T-cell (primary cell): ENCODE measurements at regions not wholly inside any gene's neighbourhood (a gene's known extent, or its start where the extent isn't known, plus 50 kb on each side); places are given as distances from the start of the nearest gene placed in this dataset.
"Not testable (repeated sequence)": the region's sequence is repeated elsewhere in the genome, so short reads cannot be mapped to it uniquely, and the experiment has no call there.

ENCODE experiments used
- ATAC-seq, 4 experiments: fragments of 200-7000 bp in 3 of 4; fragments of 150-1000 bp in 1 of 4; cut with Tn5 transposase; replicated peaks in 1 of 4; 1 replicate in 3 of 4; 2 replicates in 1 of 4; pipeline ENCODE4 v1.10.0; 2021; ENCODE audit warnings: moderate library complexity in 3 of 4, mild to moderate bottlenecking in 2 of 4, moderate number of reproducible peaks in 1 of 4
- CTCF ChIA-PET, 2 donors: fragments of 300-600 bp; sonication (Branson Sonifier 250); formaldehyde crosslinking; loops; one replicate each; lab custom pipeline; 2022; ENCODE audit warnings: antibody characterized with exemption in 2 of 2; lab: Charles Lee
- POLR2A ChIA-PET, 2 donors: fragments of 300-600 bp; sonication (Branson Sonifier 250); formaldehyde crosslinking; loops; one replicate each; lab custom pipeline; 2022; ENCODE audit warnings: antibody characterized with exemption in 2 of 2; lab: Charles Lee
- DNase-seq, 35 experiments: peaks; one replicate each; pipeline versions ENCODE4 v3.0.0 to v3.0.0-alpha.2; 2013 to 2023
- H3K27ac ChIP-seq: one replicate; pipeline ENCODE4 v1.5.1; 2013; ENCODE audit warnings: low read length
- H3K27me3 ChIP-seq, 2 experiments: replicated peaks in 1 of 2; 1 replicate in 1 of 2; 2 replicates in 1 of 2; pipeline versions ENCODE4 v1.6.1 to v1.7.0; 2013; ENCODE audit warnings: low read length in 1 of 2, mixed read lengths in 1 of 2; ENCODE audit not compliant: control insufficient read depth in 2 of 2, insufficient read depth in 2 of 2; ENCODE audit errors: extremely low read depth in 1 of 2
- H3K36me3 ChIP-seq, 2 donors: 1 replicate in 1 of 2; 2 replicates in 1 of 2; pipeline versions ENCODE4 v1.6.1 to v1.7.0; 2013; ENCODE audit warnings: low read length in 1 of 2; ENCODE audit not compliant: control insufficient read depth in 2 of 2, insufficient read depth in 1 of 2; ENCODE audit errors: extremely low read depth in 1 of 2
- H3K4me1 ChIP-seq, 2 experiments: 1 replicate in 1 of 2; 2 replicates in 1 of 2; pipeline versions ENCODE4 v1.6.1 to v1.7.0; 2013; ENCODE audit warnings: low read length in 2 of 2, mixed read lengths in 1 of 2; ENCODE audit not compliant: insufficient read depth in 2 of 2, control insufficient read depth in 1 of 2; ENCODE audit errors: extremely low read depth in 1 of 2
- H3K4me3 ChIP-seq, 2 donors: 1 replicate in 1 of 2; 2 replicates in 1 of 2; pipeline versions ENCODE4 v1.5.1 to v1.7.0; 2013; ENCODE audit warnings: mild to moderate bottlenecking in 2 of 2, low read length in 1 of 2, moderate library complexity in 1 of 2; ENCODE audit not compliant: control insufficient read depth in 1 of 2; ENCODE audit errors: extremely low read depth in 1 of 2
- H3K9me3 ChIP-seq: 2 replicates; pipeline ENCODE4 v1.7.0; 2013
- H3K27ac Mint-ChIP-seq, 2 donors: one replicate each; pipeline ENCODE4 v1.8.0; 2020 to 2021; ENCODE audit warnings: mild to moderate bottlenecking in 2 of 2, mixed read lengths in 2 of 2
- H3K27me3 Mint-ChIP-seq, 2 donors: one replicate each; pipeline ENCODE4 v1.8.0; 2021 to 2022; ENCODE audit warnings: mixed read lengths in 2 of 2
- H3K36me3 Mint-ChIP-seq: one replicate; pipeline ENCODE4 v1.8.0; 2021; ENCODE audit warnings: mixed read lengths
- H3K4me1 Mint-ChIP-seq, 3 donors: one replicate each; pipeline ENCODE4 v1.8.0; 2020 to 2022; ENCODE audit warnings: mixed read lengths in 3 of 3, mild to moderate bottlenecking in 1 of 3
- H3K4me3 Mint-ChIP-seq, 3 donors: one replicate each; pipeline ENCODE4 v1.8.0; 2020 to 2022; ENCODE audit warnings: mild to moderate bottlenecking in 3 of 3, mixed read lengths in 3 of 3, moderate library complexity in 3 of 3
- H3K9me3 Mint-ChIP-seq, 3 donors: one replicate each; pipeline ENCODE4 v1.8.0; 2020 to 2022; ENCODE audit warnings: mixed read lengths in 3 of 3
- WGBS: methylation state at CpG from one replicate; pipeline ENCODE4 v1.1.5; 2013; ENCODE audit warnings: missing lambda C conversion rate; ENCODE audit not compliant: insufficient coverage; 5-methylcytosine and 5-hydroxymethylcytosine counted together

DNA sequence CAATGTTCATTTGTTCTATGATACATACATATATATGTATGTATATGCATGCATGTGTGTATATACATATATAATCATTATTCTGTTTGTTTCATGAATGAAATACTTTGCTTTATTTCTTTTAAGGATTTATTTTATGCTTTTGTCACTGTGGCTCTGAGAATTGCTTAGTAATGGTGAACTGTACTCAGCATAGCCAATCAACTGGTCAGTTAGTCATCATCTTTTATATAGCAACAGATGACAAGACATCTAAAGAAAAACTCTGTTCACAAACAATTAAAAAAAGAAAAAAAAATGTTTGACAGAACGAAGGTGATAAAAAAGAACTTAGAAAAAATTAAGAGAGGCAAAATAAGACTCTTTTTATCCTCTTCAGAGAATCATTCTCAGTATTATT, 1440.3 kb downstream of the PCDH9 start:
- WGBS: no CpG with 5 or more reads among the region's 1 CpG
- Histone ChIP-seq H3K27ac (no peak overlapping the region), H3K9me3 (no peaks in the 10 kb centered on the region), H3K4me1 (no peaks in the 10 kb centered on the region), H3K36me3 (no peaks in the 10 kb centered on the region), H3K27me3 (no peaks in the 10 kb centered on the region), H3K4me3 (no peak overlapping the region)
- no peak overlapping the region for H3K4me3 Mint-ChIP-seq
- no peaks in the 10 kb centered on the region for H3K4me1 Mint-ChIP-seq
- CTCF ChIA-PET: no interaction called here
- no peaks in the 10 kb centered on the region for H3K36me3 Mint-ChIP-seq
- peaks cover 7 to 25% (median 9%) of the 10 kb centered on the region in 3 donors for H3K9me3 Mint-ChIP-seq
- POLR2A ChIA-PET: no interaction called here
- no peaks in the 10 kb centered on the region for H3K27me3 Mint-ChIP-seq
- H3K27ac Mint-ChIP-seq: no peak overlapping the region
- DNase-seq: no peak
- no peak for ATAC-seq

GRCh38 chr13:65787082-65787481, 1443.1 kb downstream of the PCDH9 start:
- Histone ChIP-seq H3K27me3 (no peaks in the 10 kb centered on the region), H3K4me1 (no peaks in the 10 kb centered on the region), H3K27ac (no peak overlapping the region), H3K4me3 (no peak overlapping the region), H3K36me3 (no peaks in the 10 kb centered on the region), H3K9me3 (no peaks in the 10 kb centered on the region)
- Mint-ChIP-seq H3K4me3 (no peak overlapping the region), H3K9me3 (peaks cover 9 to 27% (median 11%) of the 10 kb centered on the region in 3 donors), H3K27ac (no peak overlapping the region), H3K36me3 (no peaks in the 10 kb centered on the region), H3K4me1 (no peaks in the 10 kb centered on the region), H3K27me3 (no peaks in the 10 kb centered on the region)
- ChIA-PET POLR2A (interaction anchor here (0.6 kb wide), 2 partner anchors 580 to 1481 kb away, joined by 3 read pairs; no protein-coding TSS in a partner anchor), CTCF (no interaction called here)
- WGBS: no CpG with 5 or more reads among the region's 3 CpGs
- DNase-seq (no peak), ATAC-seq (no peak)

- Histone ChIP-seq H3K4me3 (no peak overlapping the region), H3K4me1 (no peaks in the 10 kb centered on the region), H3K27ac (no peak overlapping the region), H3K9me3 (no peaks in the 10 kb centered on the region), H3K36me3 (no peaks in the 10 kb centered on the region), H3K27me3 (no peaks in the 10 kb centered on the region)
- H3K4me3 Mint-ChIP-seq: no peak overlapping the region
- 88% methylated on average over 10 of the region's 12 CpGs for WGBS
- ChIA-PET POLR2A (no interaction called here), CTCF (no interaction called here)
- H3K27ac Mint-ChIP-seq: no peak overlapping the region
- no peaks in the 10 kb centered on the region for H3K4me1 Mint-ChIP-seq
- H3K36me3 Mint-ChIP-seq: no peaks in the 10 kb centered on the region
- H3K27me3 Mint-ChIP-seq: no peaks in the 10 kb centered on the region
- peaks cover 13 to 35% (median 13%) of the 10 kb centered on the region in 3 donors for H3K9me3 Mint-ChIP-seq
- ATAC-seq (no peak), DNase-seq (no peak)
These were observed 1445.9 kb downstream of the PCDH9 start for GRCh38 chr13:65784088-65784816.

DNA sequence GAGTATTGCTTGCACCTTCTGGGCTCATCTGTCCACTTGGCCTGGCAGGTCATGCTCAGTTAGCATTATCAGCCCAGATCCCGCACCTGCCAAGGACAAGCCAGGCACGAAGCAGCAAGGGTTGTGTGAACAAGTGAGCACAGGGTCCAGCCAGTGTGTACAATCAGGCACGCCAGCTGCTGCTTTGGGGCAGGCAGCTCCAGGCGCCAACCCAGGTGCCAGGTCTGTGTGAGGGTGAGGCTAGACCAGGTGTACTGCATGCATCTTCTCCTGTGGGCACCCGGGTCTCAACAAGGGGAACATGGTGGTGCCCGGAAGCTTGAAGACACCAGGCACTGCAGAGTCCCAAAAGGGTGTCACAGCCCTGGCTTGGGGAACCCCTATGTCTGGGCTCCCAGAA, 1446.8 kb downstream of the PCDH9 start:
- CTCF ChIA-PET: no interaction called here
- Mint-ChIP-seq H3K9me3 (peaks cover 14 to 37% (median 15%) of the 10 kb centered on the region in 3 donors), H3K27me3 (no peaks in the 10 kb centered on the region), H3K4me1 (no peaks in the 10 kb centered on the region), H3K4me3 (no peak overlapping the region), H3K27ac (no peak overlapping the region), H3K36me3 (no peaks in the 10 kb centered on the region)
- Histone ChIP-seq H3K4me3 (no peak overlapping the region), H3K27me3 (no peaks in the 10 kb centered on the region), H3K9me3 (no peaks in the 10 kb centered on the region), H3K36me3 (no peaks in the 10 kb centered on the region), H3K27ac (no peak overlapping the region), H3K4me1 (no peaks in the 10 kb centered on the region)
- POLR2A ChIA-PET: no interaction called here
- DNase-seq: no peak
- no peak for ATAC-seq
- WGBS: 97% methylated on average over 6 of the region's 6 CpGs

DNA sequence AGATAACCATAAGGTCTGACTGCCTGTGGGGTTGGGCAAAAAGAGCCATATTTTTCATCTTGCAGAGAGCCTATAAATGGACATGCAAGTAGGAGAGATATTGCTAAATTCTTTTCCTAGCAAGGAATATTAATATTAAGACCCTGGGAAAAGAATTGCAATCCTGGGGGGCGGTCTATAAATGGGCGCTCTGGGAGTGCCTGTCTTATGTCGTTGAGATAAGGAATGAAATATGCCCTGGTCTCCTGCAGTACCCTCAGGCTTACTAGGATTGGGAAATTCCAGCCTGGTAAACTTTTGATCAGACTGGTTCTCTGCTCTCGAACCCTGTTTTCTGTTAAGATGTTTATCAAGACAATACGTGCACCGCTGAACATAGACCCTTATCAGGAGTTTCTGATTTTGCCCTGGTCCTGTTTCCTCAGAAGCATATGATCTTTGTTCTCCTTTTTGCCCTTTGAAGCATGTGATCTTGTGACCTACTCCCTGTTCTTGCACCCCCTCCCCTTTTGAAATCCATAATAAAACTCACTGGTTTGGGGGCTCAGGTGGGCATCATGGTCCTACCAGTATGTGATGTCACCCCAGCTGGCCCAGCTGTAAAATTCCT, 1458.3 kb downstream of the PCDH9 start:
- peaks cover 19 to 39% (median 23%) of the 10 kb centered on the region in 3 donors for H3K9me3 Mint-ChIP-seq
- H3K4me1 Mint-ChIP-seq, H3K27me3 Mint-ChIP-seq, H3K36me3 ChIP-seq, H3K9me3 ChIP-seq, H3K4me3 Mint-ChIP-seq, CTCF ChIA-PET, ATAC-seq, POLR2A ChIA-PET, H3K4me3 ChIP-seq, H3K36me3 Mint-ChIP-seq, H3K4me1 ChIP-seq, H3K27ac ChIP-seq, DNase-seq, H3K27ac Mint-ChIP-seq, H3K27me3 ChIP-seq: not testable (repeated sequence)
- 100% methylated on average over 2 of the region's 6 CpGs for WGBS

- Mint-ChIP-seq H3K9me3 (peaks cover 15 to 28% (median 16%) of the 10 kb centered on the region in 3 donors), H3K4me1 (no peaks in the 10 kb centered on the region), H3K27me3 (no peaks in the 10 kb centered on the region), H3K27ac (no peak overlapping the region), H3K4me3 (no peak overlapping the region), H3K36me3 (no peaks in the 10 kb centered on the region)
- no peak overlapping the region for H3K4me3 ChIP-seq
- DNase-seq (no peak), ATAC-seq (no peak)
- POLR2A ChIA-PET: no interaction called here
- H3K27me3 ChIP-seq: no peaks in the 10 kb centered on the region
- no peak overlapping the region for H3K27ac ChIP-seq
- no peaks in the 10 kb centered on the region for H3K36me3 ChIP-seq
- H3K9me3 ChIP-seq: no peaks in the 10 kb centered on the region
- H3K4me1 ChIP-seq: no peaks in the 10 kb centered on the region
- CTCF ChIA-PET: no interaction called here
- 59% methylated on average over 3 of the region's 6 CpGs for WGBS
These were observed 1461.6 kb downstream of the PCDH9 start for GRCh38 chr13:65768545-65768944.
